ENCODE measurements at regions not wholly inside any gene's neighbourhood (a gene's known extent, or its start where the extent isn't known, plus 50 kb on each side); places are given as distances from the start of the nearest gene placed in this dataset.

GRCh38 chr6:44668976-44669934, 281.7 kb downstream of the CDC5L start:
- H3K9me2 ChIP-seq: no peaks in the 10 kb centered on the region
- no peak for DNase-seq
- H3K4me3 ChIP-seq (ENCODE audit: low read depth in 2 of 2, low read length in 1 of 2): no peak overlapping the region
- H3K4me2 ChIP-seq: no peak overlapping the region
- peaks cover 9% of the 10 kb centered on the region for H3F3A ChIP-seq (replicated peaks; ENCODE audit: insufficient read depth)
- no peaks in the 10 kb centered on the region for H3K9me3 ChIP-seq
- WGBS (ENCODE audit: low lambda C conversion rate): 96% methylated on average over 9 of the region's 9 CpGs
- POLR2A ChIA-PET: no interaction called here
- peaks cover 20 to 36% of the 10 kb centered on the region in 2 experiments; a peak in 3 of 4 replicates for H3K4me1 ChIP-seq (ENCODE audit: control insufficient read depth in 1 of 2, insufficient read depth in 2 of 2, low read depth in 1 of 2, low read length in 1 of 2)
- no peak overlapping the region; a peak in 1 of 4 replicates for H3K27ac ChIP-seq (ENCODE audit: low read depth in 2 of 2, low read length in 1 of 2)
- TF ChIP-seq, protein P1, sequence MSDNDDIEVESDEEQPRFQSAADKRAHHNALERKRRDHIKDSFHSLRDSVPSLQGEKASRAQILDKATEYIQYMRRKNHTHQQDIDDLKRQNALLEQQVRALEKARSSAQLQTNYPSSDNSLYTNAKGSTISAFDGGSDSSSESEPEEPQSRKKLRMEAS (IDR thresholded peaks at IDR 0.05; ENCODE audit: low read depth): no peak
- TF ChIP-seq ELF1 (IDR thresholded peaks at IDR 0.05) (no peak), GABPA (IDR thresholded peaks at IDR 0.05; ENCODE audit: low read depth) (no peak), GATA2 (CRISPR knock-in tag; IDR thresholded peaks at IDR 0.05) (no peak), TCF12 (IDR thresholded peaks at IDR 0.05) (no peak), MXI1 (IDR thresholded peaks at IDR 0.05; ENCODE audit: low read depth, low read length) (no peak), MEF2A (IDR thresholded peaks at IDR 0.05; ENCODE audit: borderline replicate concordance, low read depth) (no peak), USF1 (IDR thresholded peaks at IDR 0.05; ENCODE audit: borderline replicate concordance, low read depth) (no peak), NRF1 (IDR thresholded peaks at IDR 0.05; ENCODE audit: low read depth, low read length) (no peak), EP300 (IDR thresholded peaks at IDR 0.05; ENCODE audit: borderline replicate concordance in 1 of 2, low read depth in 1 of 2, low read length in 1 of 2) (no peak), POLR2AphosphoS5 (IDR thresholded peaks at IDR 0.05; ENCODE audit: low read depth, low read length) (no peak), FOXJ3 (CRISPR knock-in tag; IDR thresholded peaks at IDR 0.05) (no peak), ZBTB33 (IDR thresholded peaks at IDR 0.05; ENCODE audit: borderline replicate concordance, low read depth) (no peak), FOXM1 (IDR thresholded peaks at IDR 0.05; ENCODE audit: low read depth) (no peak), RFX5 (IDR thresholded peaks at IDR 0.05; ENCODE audit: low read length) (no peak), EZH2phosphoT487 (IDR thresholded peaks at IDR 0.05; ENCODE audit: borderline replicate concordance, low read depth) (no peak), TEAD4 (IDR thresholded peaks at IDR 0.05; ENCODE audit: borderline replicate concordance, insufficient read depth) (no peak)
- TF ChIP-seq, protein P2, sequence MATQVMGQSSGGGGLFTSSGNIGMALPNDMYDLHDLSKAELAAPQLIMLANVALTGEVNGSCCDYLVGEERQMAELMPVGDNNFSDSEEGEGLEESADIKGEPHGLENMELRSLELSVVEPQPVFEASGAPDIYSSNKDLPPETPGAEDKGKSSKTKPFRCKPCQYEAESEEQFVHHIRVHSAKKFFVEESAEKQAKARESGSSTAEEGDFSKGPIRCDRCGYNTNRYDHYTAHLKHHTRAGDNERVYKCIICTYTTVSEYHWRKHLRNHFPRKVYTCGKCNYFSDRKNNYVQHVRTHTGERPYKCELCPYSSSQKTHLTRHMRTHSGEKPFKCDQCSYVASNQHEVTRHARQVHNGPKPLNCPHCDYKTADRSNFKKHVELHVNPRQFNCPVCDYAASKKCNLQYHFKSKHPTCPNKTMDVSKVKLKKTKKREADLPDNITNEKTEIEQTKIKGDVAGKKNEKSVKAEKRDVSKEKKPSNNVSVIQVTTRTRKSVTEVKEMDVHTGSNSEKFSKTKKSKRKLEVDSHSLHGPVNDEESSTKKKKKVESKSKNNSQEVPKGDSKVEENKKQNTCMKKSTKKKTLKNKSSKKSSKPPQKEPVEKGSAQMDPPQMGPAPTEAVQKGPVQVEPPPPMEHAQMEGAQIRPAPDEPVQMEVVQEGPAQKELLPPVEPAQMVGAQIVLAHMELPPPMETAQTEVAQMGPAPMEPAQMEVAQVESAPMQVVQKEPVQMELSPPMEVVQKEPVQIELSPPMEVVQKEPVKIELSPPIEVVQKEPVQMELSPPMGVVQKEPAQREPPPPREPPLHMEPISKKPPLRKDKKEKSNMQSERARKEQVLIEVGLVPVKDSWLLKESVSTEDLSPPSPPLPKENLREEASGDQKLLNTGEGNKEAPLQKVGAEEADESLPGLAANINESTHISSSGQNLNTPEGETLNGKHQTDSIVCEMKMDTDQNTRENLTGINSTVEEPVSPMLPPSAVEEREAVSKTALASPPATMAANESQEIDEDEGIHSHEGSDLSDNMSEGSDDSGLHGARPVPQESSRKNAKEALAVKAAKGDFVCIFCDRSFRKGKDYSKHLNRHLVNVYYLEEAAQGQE (IDR thresholded peaks at IDR 0.05; ENCODE audit: low read depth, low read length): no peak
- TF ChIP-seq, protein P3, sequence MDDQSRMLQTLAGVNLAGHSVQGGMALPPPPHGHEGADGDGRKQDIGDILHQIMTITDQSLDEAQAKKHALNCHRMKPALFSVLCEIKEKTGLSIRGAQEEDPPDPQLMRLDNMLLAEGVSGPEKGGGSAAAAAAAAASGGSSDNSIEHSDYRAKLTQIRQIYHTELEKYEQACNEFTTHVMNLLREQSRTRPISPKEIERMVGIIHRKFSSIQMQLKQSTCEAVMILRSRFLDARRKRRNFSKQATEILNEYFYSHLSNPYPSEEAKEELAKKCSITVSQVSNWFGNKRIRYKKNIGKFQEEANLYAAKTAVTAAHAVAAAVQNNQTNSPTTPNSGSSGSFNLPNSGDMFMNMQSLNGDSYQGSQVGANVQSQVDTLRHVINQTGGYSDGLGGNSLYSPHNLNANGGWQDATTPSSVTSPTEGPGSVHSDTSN (IDR thresholded peaks at IDR 0.05): no peak
- H3K36me3 ChIP-seq (replicated peaks in 1 of 2; ENCODE audit: control insufficient read depth in 1 of 2, insufficient read depth in 2 of 2, low read length in 1 of 2): no peaks in the 10 kb centered on the region
- no peak overlapping the region for H2AFZ ChIP-seq (ENCODE audit: low read depth)
- CTCF ChIA-PET: interaction anchor here (1.4 to 6.4 kb wide), 2 partner anchors 14 to 15 kb away, joined by 6 to 39 read pairs; no protein-coding TSS in a partner anchor
- H4K20me1 ChIP-seq (ENCODE audit: insufficient read depth): no peaks in the 10 kb centered on the region
- no peaks in the 10 kb centered on the region for H3K79me2 ChIP-seq (ENCODE audit: insufficient read depth)
- no peaks in the 10 kb centered on the region for H3K27me3 ChIP-seq (ENCODE audit: insufficient read depth)
- no peak overlapping the region for H3K9ac ChIP-seq

Measured in SK-N-SH (cell line).